Trophoblast cell (in vitro differentiated cells and primary cell): ENCODE measurements at regions not wholly inside any gene's neighbourhood (a gene's known extent, or its start where the extent isn't known, plus 50 kb on each side); places are given as distances from the start of the nearest gene placed in this dataset.

Source experiments
- DNase-seq, 2 donors: peaks; one replicate each; pipeline ENCODE4 v3.0.0-alpha.2; 2016
- H2AFZ ChIP-seq: 2 replicates; pipeline ENCODE4 v1.6.1; 2013; ENCODE audit warnings: low read length, moderate library complexity, mild to moderate bottlenecking; ENCODE audit not compliant: insufficient read depth, poor library complexity
- H2AK5ac ChIP-seq: 2 replicates; pipeline ENCODE4 v1.6.1; 2013; ENCODE audit warnings: mild to moderate bottlenecking, low read length
- H2BK120ac ChIP-seq: 2 replicates; pipeline ENCODE4 v1.6.1; 2013; ENCODE audit warnings: low read length, mild to moderate bottlenecking, moderate library complexity; ENCODE audit not compliant: insufficient read depth, poor library complexity
- H2BK12ac ChIP-seq: 2 replicates; pipeline ENCODE4 v1.6.1; 2013; ENCODE audit warnings: mild to moderate bottlenecking, low read length, moderate library complexity
- H2BK5ac ChIP-seq: 2 replicates; pipeline ENCODE4 v1.6.1; 2013; ENCODE audit warnings: low read length, low read depth, moderate library complexity, mild to moderate bottlenecking; ENCODE audit not compliant: poor library complexity
- H3K14ac ChIP-seq: 2 replicates; pipeline ENCODE4 v1.6.1; 2013; ENCODE audit warnings: mild to moderate bottlenecking, low read length
- H3K18ac ChIP-seq: 2 replicates; pipeline ENCODE4 v1.6.1; 2013; ENCODE audit warnings: mild to moderate bottlenecking, low read length
- H3K23ac ChIP-seq: 2 replicates; pipeline ENCODE4 v1.6.1; 2013; ENCODE audit warnings: low read length
- H3K27ac ChIP-seq: 2 replicates; pipeline ENCODE4 v1.5.1; 2013; ENCODE audit warnings: low read depth, mild to moderate bottlenecking, inconsistent platforms, low read length, moderate library complexity
- H3K27me3 ChIP-seq: 2 replicates; pipeline ENCODE4 v1.6.1; 2013; ENCODE audit warnings: inconsistent platforms, mild to moderate bottlenecking, low read length, moderate library complexity; ENCODE audit not compliant: insufficient read depth
- H3K36me3 ChIP-seq, 2 experiments: 1 replicate in 1 of 2; 2 replicates in 1 of 2; pipeline ENCODE4 v1.6.1; 2013; ENCODE audit warnings: low read length in 2 of 2, mild to moderate bottlenecking in 2 of 2, moderate library complexity in 1 of 2; ENCODE audit not compliant: insufficient read depth in 2 of 2, control insufficient read depth in 1 of 2
- H3K4ac ChIP-seq: 2 replicates; pipeline ENCODE4 v1.6.1; 2013; ENCODE audit warnings: low read depth, mild to moderate bottlenecking, low read length, moderate library complexity
- H3K4me1 ChIP-seq, 2 experiments: 1 replicate in 1 of 2; 2 replicates in 1 of 2; pipeline ENCODE4 v1.6.1; 2013; ENCODE audit warnings: low read length in 2 of 2, mild to moderate bottlenecking in 2 of 2, moderate library complexity in 1 of 2; ENCODE audit not compliant: insufficient read depth in 2 of 2, control insufficient read depth in 1 of 2
- H3K4me2 ChIP-seq: 2 replicates; pipeline ENCODE4 v1.6.1; 2013; ENCODE audit warnings: inconsistent platforms, mild to moderate bottlenecking, low read length, moderate library complexity
- H3K4me3 ChIP-seq: 2 replicates; pipeline ENCODE4 v1.5.1; 2013; ENCODE audit warnings: mild to moderate bottlenecking, low read depth, low read length, inconsistent platforms
- H3K79me1 ChIP-seq: one replicate; pipeline ENCODE4 v1.6.1; 2013; ENCODE audit warnings: low read length
- H3K79me2 ChIP-seq: 2 replicates; pipeline ENCODE4 v1.6.1; 2013; ENCODE audit warnings: low read length, mild to moderate bottlenecking; ENCODE audit not compliant: control insufficient read depth, insufficient read depth, poor library complexity
- H3K9ac ChIP-seq: 2 replicates; pipeline ENCODE4 v1.6.1; 2013; ENCODE audit warnings: mild to moderate bottlenecking, low read length
- H3K9me3 ChIP-seq: 2 replicates; pipeline ENCODE4 v1.6.1; 2013; ENCODE audit warnings: low read depth, mild to moderate bottlenecking, control low read depth, inconsistent platforms, low read length; ENCODE audit not compliant: insufficient read depth
- H4K12ac ChIP-seq: 2 replicates; pipeline ENCODE4 v1.6.1; 2013; ENCODE audit warnings: low read depth, mild to moderate bottlenecking, low read length, moderate library complexity
- H4K8ac ChIP-seq: 2 replicates; pipeline ENCODE4 v1.6.1; 2013; ENCODE audit warnings: low read depth, mild to moderate bottlenecking, low read length, moderate library complexity
- H4K91ac ChIP-seq: one replicate; pipeline ENCODE4 v1.6.1; 2013; ENCODE audit warnings: low read depth, mild to moderate bottlenecking, low read length, moderate library complexity
- WGBS: extraction: QIAGEN DNeasy Blood & Tissue Kit; methylation state at CpG from one replicate; pipeline ENCODE4 v1.1.7; 2013; ENCODE audit warnings: missing lambda C conversion rate; ENCODE audit not compliant: insufficient read length, insufficient coverage; ENCODE audit errors: extremely low coverage; 5-methylcytosine and 5-hydroxymethylcytosine counted together

GRCh38 chr10:78464118-78464855 lies 430.6 kb downstream of the RPS24 start:
- WGBS: no CpG with 5 or more reads among the region's 4 CpGs

GRCh38 chr10:78464856-78465267 lies 431.2 kb downstream of the RPS24 start:
- H3K27me3 ChIP-seq: no peaks in the 10 kb centered on the region
- no peak overlapping the region for H4K12ac ChIP-seq
- peak overlapping the region; percentile 2 for H2BK5ac ChIP-seq
- no peak overlapping the region for H3K4me3 ChIP-seq
- H3K4me1 ChIP-seq: peaks cover 3 to 4% of the 10 kb centered on the region in 2 experiments
- no peaks in the 10 kb centered on the region for H3K9me3 ChIP-seq
- H3K9ac ChIP-seq: no peak overlapping the region
- DNase-seq: no peak
- H4K8ac ChIP-seq: peak overlapping the region; percentile 53
- H3K79me2 ChIP-seq: no peaks in the 10 kb centered on the region
- H2AFZ ChIP-seq: no peak overlapping the region
- peak overlapping the region; percentile 71 for H2AK5ac ChIP-seq
- no peak overlapping the region for H3K4me2 ChIP-seq
- peak overlapping the region; percentile 59 for H4K91ac ChIP-seq
- H3K79me1 ChIP-seq: peaks cover 13% of the 10 kb centered on the region
- no peak overlapping the region for H3K23ac ChIP-seq
- peak overlapping the region; percentile 19 for H2BK120ac ChIP-seq
- no peaks in the 10 kb centered on the region for H3K36me3 ChIP-seq
- H3K14ac ChIP-seq: peak overlapping the region; percentile 24
- H2BK12ac ChIP-seq: peak overlapping the region; percentile 79
- H3K4ac ChIP-seq: no peak overlapping the region
- no peak overlapping the region for H3K18ac ChIP-seq
- no peak overlapping the region for H3K27ac ChIP-seq
- no CpG with 5 or more reads among the region's 13 CpGs for WGBS

More at GRCh38 chr10:78464118-78464855, 430.6 kb downstream of the RPS24 start:
- Histone ChIP-seq H4K8ac (peak overlapping the region; percentile 53), H4K91ac (peak overlapping the region; percentile 59), H3K9me3 (no peaks in the 10 kb centered on the region), H3K27me3 (no peaks in the 10 kb centered on the region), H2BK5ac (peak overlapping the region; percentile 2), H3K27ac (no peak overlapping the region), H3K79me2 (no peaks in the 10 kb centered on the region), H3K4ac (no peak overlapping the region), H2AFZ (no peak overlapping the region), H3K14ac (peak overlapping the region; percentile 24), H3K23ac (no peak overlapping the region), H3K4me2 (no peak overlapping the region), H2AK5ac (peak overlapping the region; percentile 71), H3K18ac (no peak overlapping the region), H3K4me1 (peaks cover 8 to 9% of the 10 kb centered on the region in 2 experiments), H3K9ac (no peak overlapping the region), H3K4me3 (no peak overlapping the region), H3K79me1 (peaks cover 18% of the 10 kb centered on the region), H3K36me3 (no peaks in the 10 kb centered on the region), H4K12ac (no peak overlapping the region), H2BK12ac (peak overlapping the region; percentile 79), H2BK120ac (no peak overlapping the region)
- DNase-seq: no peak

GRCh38 chr10:78465431-78465830 lies 431.8 kb downstream of the RPS24 start:
- no peak overlapping the region for H4K8ac ChIP-seq

GRCh38 chr10:78467496-78468106 lies 433.9 kb downstream of the RPS24 start:
- no CpG with 5 or more reads among the region's 7 CpGs for WGBS
- no peak overlapping the region for H3K27ac ChIP-seq

More at GRCh38 chr10:78465431-78465830, 431.8 kb downstream of the RPS24 start:
- Histone ChIP-seq H3K79me1 (peaks cover 18% of the 10 kb centered on the region), H3K79me2 (no peaks in the 10 kb centered on the region), H3K9me3 (no peaks in the 10 kb centered on the region), H3K23ac (no peak overlapping the region), H3K4me1 (peaks cover 3 to 4% of the 10 kb centered on the region in 2 experiments), H2BK5ac (peak overlapping the region; percentile 23), H2BK120ac (peak overlapping the region; percentile 64), H3K4me2 (no peak overlapping the region), H4K91ac (peak overlapping the region; percentile 41), H3K9ac (no peak overlapping the region), H3K36me3 (no peaks in the 10 kb centered on the region), H3K27me3 (no peaks in the 10 kb centered on the region), H4K12ac (no peak overlapping the region), H3K4me3 (no peak overlapping the region), H2AFZ (no peak overlapping the region), H2AK5ac (peak overlapping the region; percentile 35), H3K27ac (no peak overlapping the region), H3K14ac (peak overlapping the region; percentile 41), H2BK12ac (peak overlapping the region; percentile 63), H3K18ac (peak overlapping the region; percentile 21), H3K4ac (no peak overlapping the region)
- no CpG with 5 or more reads among the region's 2 CpGs for WGBS
- no peak for DNase-seq

More at GRCh38 chr10:78467496-78468106, 433.9 kb downstream of the RPS24 start:
- H3K4me3 ChIP-seq: no peak overlapping the region
- H3K79me2 ChIP-seq: peaks cover 7% of the 10 kb centered on the region
- H4K8ac ChIP-seq: no peak overlapping the region
- peak overlapping the region; percentile 76 for H4K91ac ChIP-seq
- no peak overlapping the region for H2BK5ac ChIP-seq
- no peak overlapping the region for H3K9ac ChIP-seq
- no peaks in the 10 kb centered on the region for H3K9me3 ChIP-seq
- no peak overlapping the region for H3K4me2 ChIP-seq
- H3K18ac ChIP-seq: no peak overlapping the region
- H2BK12ac ChIP-seq: peak overlapping the region; percentile 60
- H2AFZ ChIP-seq: no peak overlapping the region
- H3K4me1 ChIP-seq: peaks cover 12 to 15% of the 10 kb centered on the region in 2 experiments
- no peak overlapping the region for H2AK5ac ChIP-seq
- H3K79me1 ChIP-seq: peaks cover 30% of the 10 kb centered on the region
- H3K4ac ChIP-seq: no peak overlapping the region
- no peaks in the 10 kb centered on the region for H3K36me3 ChIP-seq
- H2BK120ac ChIP-seq: no peak overlapping the region
- no peak overlapping the region for H3K14ac ChIP-seq
- H3K27me3 ChIP-seq: no peaks in the 10 kb centered on the region
- no peak for DNase-seq
- H4K12ac ChIP-seq: no peak overlapping the region
- H3K23ac ChIP-seq: no peak overlapping the region
